Hepatocyte (in vitro differentiated cells): ENCODE measurements at regions not wholly inside any gene's neighbourhood (a gene's known extent, or its start where the extent isn't known, plus 50 kb on each side); places are given as distances from the start of the nearest gene placed in this dataset.

Experiments used
- DNase-seq: peaks from one replicate; pipeline ENCODE4 v3.0.0-alpha.2; 2016; ENCODE audit warnings: low spot score
- H2AFZ ChIP-seq: fragments of 200-600 bp; sonication (generic); 2 replicates; pipeline ENCODE4 v1.6.0; 2016; ENCODE audit warnings: antibody characterized with exemption, mild to moderate bottlenecking
- H3K27ac ChIP-seq: fragments of 200-600 bp; sonication (generic); 2 replicates; pipeline ENCODE4 v1.5.1; 2016; ENCODE audit warnings: mild to moderate bottlenecking
- H3K27me3 ChIP-seq: fragments of 200-600 bp; sonication (generic); 2 replicates; pipeline ENCODE4 v1.6.1; 2016
- H3K36me3 ChIP-seq: fragments of 200-600 bp; sonication (generic); replicated peaks from 2 replicates; pipeline ENCODE4 v1.5.1; 2016; ENCODE audit warnings: low read depth; ENCODE audit not compliant: insufficient read depth
- H3K4me1 ChIP-seq: fragments of 200-600 bp; sonication (generic); 2 replicates; pipeline ENCODE4 v1.5.1; 2016; ENCODE audit warnings: mild to moderate bottlenecking, moderate library complexity; ENCODE audit not compliant: insufficient read depth
- H3K4me2 ChIP-seq: fragments of 200-600 bp; sonication (generic); 2 replicates; pipeline ENCODE4 v1.6.0; 2016
- H3K4me3 ChIP-seq: fragments of 200-600 bp; sonication (generic); 2 replicates; pipeline ENCODE4 v1.5.1; 2016; ENCODE audit warnings: mild to moderate bottlenecking
- H3K79me2 ChIP-seq: fragments of 200-600 bp; sonication (generic); 2 replicates; pipeline ENCODE4 v1.6.0; 2017; ENCODE audit warnings: mild to moderate bottlenecking
- H3K9me2 ChIP-seq: fragments of 200-600 bp; sonication (generic); replicated peaks from 2 replicates; pipeline ENCODE4 v1.6.0; 2017; ENCODE audit warnings: mild to moderate bottlenecking; ENCODE audit not compliant: insufficient read depth
- H3K9me3 ChIP-seq: fragments of 200-600 bp; sonication (generic); 2 replicates; pipeline ENCODE4 v1.5.1; 2016; ENCODE audit warnings: low read depth, mild to moderate bottlenecking
- H4K20me1 ChIP-seq: fragments of 200-600 bp; sonication (generic); 2 replicates; pipeline ENCODE4 v1.6.0; 2016; ENCODE audit warnings: mild to moderate bottlenecking; ENCODE audit not compliant: insufficient read depth, poor library complexity, severe bottlenecking
- CTCF ChIP-seq: fragments of 200-600 bp; sonication (generic); IDR thresholded peaks from 2 replicates; pipeline ENCODE4 v1.5.1; 2016; ENCODE audit warnings: antibody characterized with exemption, mild to moderate bottlenecking; ENCODE audit not compliant: poor library complexity
- EZH2 ChIP-seq: fragments of 200-600 bp; sonication (generic); IDR thresholded peaks from 2 replicates; pipeline ENCODE4 v1.6.1; 2016; ENCODE audit warnings: antibody characterized with exemption, mild to moderate bottlenecking, borderline replicate concordance
- EZH2phosphoT487 ChIP-seq: fragments of 200-600 bp; sonication (generic); IDR thresholded peaks from one replicate; pipeline ENCODE4 v1.6.1; 2018; ENCODE audit warnings: antibody characterized with exemption, mild to moderate bottlenecking, low read depth, moderate library complexity; ENCODE audit not compliant: unreplicated experiment, severe bottlenecking
- WGBS: methylation state at CpG from one replicate; pipeline ENCODE4 v1.1.6; 2016; ENCODE audit warnings: low lambda C conversion rate; ENCODE audit errors: missing lambda C conversion rate; 5-methylcytosine and 5-hydroxymethylcytosine counted together

- H3K9me2 ChIP-seq = no peaks in the 10 kb centered on the region
- no peaks in the 10 kb centered on the region for H3K79me2 ChIP-seq
- no peak overlapping the region for H3K4me2 ChIP-seq
- H3K27ac ChIP-seq = no peak overlapping the region
- no peaks in the 10 kb centered on the region for H3K36me3 ChIP-seq
- no peak overlapping the region for H3K4me3 ChIP-seq
- WGBS = 63% methylated on average over 1 of the region's 1 CpG
- no peak overlapping the region for H2AFZ ChIP-seq
- no peak for TF ChIP-seq CTCF
- no peaks in the 10 kb centered on the region for H4K20me1 ChIP-seq
- H3K27me3 ChIP-seq = no peaks in the 10 kb centered on the region
- no peak for DNase-seq
- no peaks in the 10 kb centered on the region for H3K9me3 ChIP-seq
- H3K4me1 ChIP-seq = no peaks in the 10 kb centered on the region
These were observed 1021.8 kb upstream of the INTU start for GRCh38 chr4:126610933-126611332.

DNA sequence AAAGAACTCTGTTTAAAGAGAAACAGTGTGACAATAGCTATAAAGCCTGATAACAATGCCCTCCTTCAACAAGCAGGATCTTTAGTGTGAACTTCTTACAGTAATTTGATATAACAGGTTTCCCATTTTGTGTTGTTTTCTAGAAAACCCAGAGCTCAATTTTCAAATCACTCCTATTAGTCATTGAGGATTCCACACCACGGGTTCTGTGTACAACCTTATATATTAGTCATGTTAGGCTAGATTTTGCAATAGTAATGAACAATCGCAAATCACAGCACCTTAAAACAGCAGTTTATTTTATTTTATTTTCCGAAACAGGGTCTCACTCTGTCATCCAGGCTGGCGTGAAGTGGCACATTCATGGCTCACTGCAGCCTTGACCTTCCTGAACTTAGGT, 1020.9 kb upstream of the INTU start:
- H3K27ac ChIP-seq = no peak overlapping the region
- H3K4me1 ChIP-seq = no peaks in the 10 kb centered on the region
- no peak for DNase-seq
- WGBS = 72% methylated on average over 4 of the region's 4 CpGs
- no peaks in the 10 kb centered on the region for H3K9me2 ChIP-seq
- H4K20me1 ChIP-seq = no peaks in the 10 kb centered on the region
- H2AFZ ChIP-seq = no peak overlapping the region
- no peaks in the 10 kb centered on the region for H3K36me3 ChIP-seq
- H3K79me2 ChIP-seq = no peaks in the 10 kb centered on the region
- no peaks in the 10 kb centered on the region for H3K27me3 ChIP-seq
- no peak overlapping the region for H3K4me2 ChIP-seq
- H3K4me3 ChIP-seq = no peak overlapping the region
- no peaks in the 10 kb centered on the region for H3K9me3 ChIP-seq
- TF ChIP-seq EZH2phosphoT487 (no peak), EZH2 (no peak), CTCF (no peak)

DNA sequence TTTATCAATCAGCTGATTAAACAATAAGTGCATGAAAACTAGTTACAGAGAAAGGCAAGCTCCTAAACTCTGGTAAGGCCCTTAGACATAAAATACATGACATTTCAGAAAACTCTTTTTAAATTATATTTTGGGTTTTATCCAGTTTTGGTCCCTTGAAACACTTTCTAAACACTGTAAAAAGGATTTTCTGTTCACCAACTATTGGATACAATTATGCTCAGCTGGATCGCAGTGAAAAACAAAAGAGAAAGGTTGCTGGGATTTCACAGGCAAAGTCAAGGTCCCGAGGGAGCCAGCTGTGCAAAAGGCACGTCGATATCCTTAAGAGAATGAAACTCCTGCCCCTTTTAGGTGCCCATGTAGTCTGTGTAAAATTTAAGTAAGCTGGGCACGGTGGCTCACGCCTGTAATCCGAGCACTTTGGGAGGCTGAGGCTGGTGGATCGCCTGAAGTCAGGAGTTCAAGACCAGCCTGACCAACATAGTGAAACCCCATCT, 1018.4 kb upstream of the INTU start:
- Histone ChIP-seq H3K27me3 (no peaks in the 10 kb centered on the region), H2AFZ (no peak overlapping the region), H3K4me1 (no peaks in the 10 kb centered on the region), H3K9me2 (no peaks in the 10 kb centered on the region), H3K27ac (no peak overlapping the region), H3K36me3 (no peaks in the 10 kb centered on the region), H3K4me2 (no peak overlapping the region), H3K4me3 (no peak overlapping the region), H3K9me3 (no peaks in the 10 kb centered on the region), H3K79me2 (no peaks in the 10 kb centered on the region), H4K20me1 (no peaks in the 10 kb centered on the region)
- WGBS = 91% methylated on average over 8 of the region's 8 CpGs
- TF ChIP-seq CTCF (no peak), EZH2 (no peak), EZH2phosphoT487 (no peak)
- DNase-seq = no peak

- no peaks in the 10 kb centered on the region for H3K9me2 ChIP-seq
- no peaks in the 10 kb centered on the region for H3K79me2 ChIP-seq
- H3K36me3 ChIP-seq = no peaks in the 10 kb centered on the region
- TF ChIP-seq EZH2phosphoT487 (no peak), EZH2 (no peak), CTCF (no peak)
- no peak overlapping the region for H3K4me3 ChIP-seq
- no peak overlapping the region for H3K4me2 ChIP-seq
- no peak overlapping the region for H3K27ac ChIP-seq
- no peak overlapping the region for H2AFZ ChIP-seq
- no peaks in the 10 kb centered on the region for H3K27me3 ChIP-seq
- no peak for DNase-seq
- H4K20me1 ChIP-seq = no peaks in the 10 kb centered on the region
- no peaks in the 10 kb centered on the region for H3K4me1 ChIP-seq
- WGBS = 87% methylated on average over 3 of the region's 3 CpGs
- H3K9me3 ChIP-seq = no peaks in the 10 kb centered on the region
These were observed 1016.0 kb upstream of the INTU start for GRCh38 chr4:126616795-126617194.
